Transverse colon (tissue), 4 donors: ENCODE measurements at regions not wholly inside any gene's neighbourhood (a gene's known extent, or its start where the extent isn't known, plus 50 kb on each side); places are given as distances from the start of the nearest gene placed in this dataset.

Experiments
- DNase-seq: peaks from one replicate; pipeline ENCODE4 v3.0.0-alpha.2; 2019
- H3K27ac ChIP-seq, 4 donors: fragments of 200-600 bp; sonication (generic); 2 replicates each; pipeline ENCODE4 v1.5.1; 2016 to 2018; ENCODE audit warnings: inconsistent platforms in 4 of 4
- H3K27me3 ChIP-seq: fragments of 200-600 bp; sonication (generic); 2 replicates; pipeline ENCODE4 v1.5.1; 2017; ENCODE audit warnings: inconsistent platforms
- H3K36me3 ChIP-seq, 4 donors: fragments of 200-600 bp; sonication (generic); 2 replicates each; pipeline ENCODE4 v1.5.1; 2017 to 2019; ENCODE audit warnings: inconsistent platforms in 4 of 4
- H3K4me1 ChIP-seq, 4 donors: fragments of 200-600 bp; sonication (generic); 2 replicates each; pipeline ENCODE4 v1.5.1; 2017 to 2020; ENCODE audit warnings: inconsistent platforms in 4 of 4
- H3K4me3 ChIP-seq, 4 donors: fragments of 200-600 bp; sonication (generic); 1 replicate in 1 of 4; 2 replicates in 3 of 4; pipeline versions ENCODE4 v1.5.1 to v1.6.1; 2017 to 2019; ENCODE audit warnings: inconsistent platforms in 4 of 4
- H3K9me3 ChIP-seq, 2 donors: fragments of 200-600 bp; sonication (generic); 2 replicates each; pipeline ENCODE4 v1.5.1; 2017 to 2019; ENCODE audit warnings: inconsistent platforms in 2 of 2
- CTCF ChIP-seq, 5 experiments: fragments of 200-600 bp in 3 of 5; fragments of 450-650 bp in 2 of 5; sonication (generic) in 3 of 5; IDR thresholded peaks; 1 replicate in 2 of 5; 2 replicates in 3 of 5; pipeline ENCODE4 v1.5.1; 2016 to 2017; ENCODE audit warnings: antibody characterized with exemption in 5 of 5, inconsistent platforms in 3 of 5, mild to moderate bottlenecking in 2 of 5, moderate library complexity in 1 of 5
- EP300 ChIP-seq: sonication (generic); formaldehyde crosslinking; IDR thresholded peaks from one replicate; pipeline ENCODE4 v1.6.1; 2017; ENCODE audit warnings: antibody characterized with exemption, low read depth
- POLR2A ChIP-seq: fragments of 450-650 bp; IDR thresholded peaks from one replicate; pipeline ENCODE4 v1.6.1; 2016; ENCODE audit warnings: antibody characterized with exemption, mild to moderate bottlenecking, moderate library complexity
- POLR2AphosphoS5 ChIP-seq, 3 donors: sonication (generic); formaldehyde crosslinking; IDR thresholded peaks; one replicate each; pipeline ENCODE4 v1.6.1; 2016; ENCODE audit warnings: antibody characterized with exemption in 3 of 3
- WGBS, 2 donors: methylation state at CpG; one replicate each; pipeline ENCODE4 v1.1.5; 2018; ENCODE audit warnings: low coverage in 1 of 2; 5-methylcytosine and 5-hydroxymethylcytosine counted together
- in situ Hi-C, 4 donors: fragments of 200-750 bp; cut with MboI; loops; one replicate each; pipeline versions ENCODE4 v1.15.0 to v1.15.1; 2017; ENCODE audit warnings: low sequenced_read_pairs in 3 of 4, low pct_ligation_motif_present in 1 of 4, low pct_unique_long_range_greater_than_20kb in 1 of 4
- intact Hi-C: fragments of 100-400 bp; cut with DNase I; formaldehyde crosslinking; loops from one replicate; pipeline ENCODE4 v1.15.1; 2023; ENCODE audit warnings: low total_unique reads

- WGBS, 2 donors, result 80 to 88% methylated on average over 1 of the region's 1 CpG
- TF ChIP-seq POLR2A, result no peak
- TF ChIP-seq EP300, result no peak
- TF ChIP-seq CTCF (IDR thresholded peaks at IDR 0.05), result no peak
- TF ChIP-seq POLR2AphosphoS5 (IDR thresholded peaks at IDR 0.05), result no peak
- H3K9me3 ChIP-seq, result no peaks in the 10 kb centered on the region
- intact Hi-C loops (no loop called here), in situ Hi-C loops (loop anchor here in 1 of 4 donors (10.0 kb wide), 1 partner anchor 56 kb away; no protein-coding TSS in a partner anchor)
- no peak overlapping the region for H3K4me3 ChIP-seq
- no peaks in the 10 kb centered on the region for H3K27me3 ChIP-seq
- no peak overlapping the region for H3K27ac ChIP-seq
- DNase-seq, result no peak
- no peaks in the 10 kb centered on the region for H3K4me1 ChIP-seq
- no peaks in the 10 kb centered on the region for H3K36me3 ChIP-seq
Observed at GRCh38 chr1:37148663-37149062, 114.3 kb upstream of the GRIK3 start.

- intact Hi-C loops, result no loop called here
- in situ Hi-C loops, result loop anchor here in 1 of 4 donors (10.0 kb wide), 1 partner anchor 56 kb away; no protein-coding TSS in a partner anchor
- no peak for DNase-seq
- WGBS, 2 donors, result 69 to 81% methylated on average over 5 to 9 of the region's 9 CpGs
- Histone ChIP-seq H3K4me1 (no peaks in the 10 kb centered on the region), H3K27ac (no peak overlapping the region), H3K9me3 (no peaks in the 10 kb centered on the region), H3K4me3 (no peak overlapping the region), H3K27me3 (no peaks in the 10 kb centered on the region), H3K36me3 (no peaks in the 10 kb centered on the region)
- TF ChIP-seq EP300, result no peak
- TF ChIP-seq POLR2A, result no peak
- TF ChIP-seq CTCF (IDR thresholded peaks at IDR 0.05), result no peak
- no peak for TF ChIP-seq POLR2AphosphoS5 (IDR thresholded peaks at IDR 0.05)
Observed at GRCh38 chr1:37149296-37149695, 115.0 kb upstream of the GRIK3 start.

GRCh38 chr1:37150986-37151385, 116.7 kb upstream of the GRIK3 start:
- Histone ChIP-seq H3K9me3 (no peaks in the 10 kb centered on the region), H3K4me1 (no peaks in the 10 kb centered on the region), H3K4me3 (no peak overlapping the region), H3K36me3 (no peaks in the 10 kb centered on the region), H3K27me3 (no peaks in the 10 kb centered on the region), H3K27ac (no peak overlapping the region)
- 64% methylated on average over 5 of the region's 5 CpGs; no CpG with 5 or more reads in 1 of the 2 donors for WGBS, 2 donors
- in situ Hi-C loops, result no loop called here
- no peak for DNase-seq
- TF ChIP-seq CTCF (IDR thresholded peaks at IDR 0.05), result no peak
- TF ChIP-seq POLR2A, result no peak
- TF ChIP-seq EP300, result no peak
- no peak for TF ChIP-seq POLR2AphosphoS5 (IDR thresholded peaks at IDR 0.05)
- intact Hi-C loops, result no loop called here

- TF ChIP-seq EP300 (no peak), POLR2A (no peak), POLR2AphosphoS5 (IDR thresholded peaks at IDR 0.05) (no peak), CTCF (IDR thresholded peaks at IDR 0.05) (no peak)
- Histone ChIP-seq H3K4me3 (no peak overlapping the region), H3K36me3 (no peaks in the 10 kb centered on the region), H3K27me3 (no peaks in the 10 kb centered on the region), H3K4me1 (no peaks in the 10 kb centered on the region), H3K9me3 (no peaks in the 10 kb centered on the region), H3K27ac (no peak overlapping the region)
- no peak for DNase-seq
- in situ Hi-C loops, result no loop called here
- intact Hi-C loops, result no loop called here
- WGBS, 2 donors, result 56 to 80% methylated on average over 1 to 3 of the region's 3 CpGs
Observed at GRCh38 chr1:37151789-37152188, 117.5 kb upstream of the GRIK3 start.
